ENCODE measurements at regions not wholly inside any gene's neighbourhood (a gene's known extent, or its start where the extent isn't known, plus 50 kb on each side); places are given as distances from the start of the nearest gene placed in this dataset.

- Histone ChIP-seq H3K27me3 (no peaks in the 10 kb centered on the region), H3K4me3 (replicated peaks in 1 of 3) (no peak overlapping the region), H3K4me1 (no peaks in the 10 kb centered on the region), H3K27ac (no peak overlapping the region), H3K9me3 (no peaks in the 10 kb centered on the region), H3K36me3 (no peaks in the 10 kb centered on the region)
- DNase-seq = no peak
- intact Hi-C loops (cut with DNase I) = no loop called here
- TF ChIP-seq POLR2A (IDR thresholded peaks at IDR 0.05) (no peak), CTCF (IDR thresholded peaks at IDR 0.05) (no peak)
- WGBS, 2 donors = 94 to 97% methylated on average over 2 of the region's 2 CpGs
Observed at GRCh38 chr14:38021861-38022260, 185.8 kb upstream of the SSTR1 start.

GRCh38 chr14:38022775-38023174, 184.9 kb upstream of the SSTR1 start:
- no peaks in the 10 kb centered on the region for H3K27me3 ChIP-seq
- no peak overlapping the region for H3K27ac ChIP-seq
- H3K4me1 ChIP-seq = no peaks in the 10 kb centered on the region
- 52 to 68% methylated on average over 3 of the region's 3 CpGs for WGBS, 2 donors
- no peaks in the 10 kb centered on the region for H3K36me3 ChIP-seq
- H3K9me3 ChIP-seq = no peaks in the 10 kb centered on the region
- no peak for DNase-seq
- intact Hi-C loops (cut with DNase I) = no loop called here
- H3K4me3 ChIP-seq (replicated peaks in 1 of 3) = no peak overlapping the region
- TF ChIP-seq CTCF (IDR thresholded peaks at IDR 0.05) (no peak), POLR2A (IDR thresholded peaks at IDR 0.05) (no peak)

GRCh38 chr14:38038171-38038570, 169.5 kb upstream of the SSTR1 start:
- H3K9me3 ChIP-seq = no peaks in the 10 kb centered on the region
- no peaks in the 10 kb centered on the region for H3K36me3 ChIP-seq
- H3K27ac ChIP-seq = no peak overlapping the region
- H3K27me3 ChIP-seq = no peaks in the 10 kb centered on the region
- no peak for DNase-seq
- no peak overlapping the region for H3K4me3 ChIP-seq (replicated peaks in 1 of 3)
- intact Hi-C loops (cut with DNase I) = no loop called here
- TF ChIP-seq POLR2A (IDR thresholded peaks at IDR 0.05) = no peak
- no peak for TF ChIP-seq CTCF (IDR thresholded peaks at IDR 0.05)
- H3K4me1 ChIP-seq = no peaks in the 10 kb centered on the region
- WGBS, 2 donors = 92 to 94% methylated on average over 3 of the region's 3 CpGs

GRCh38 chr14:38038986-38039385, 168.7 kb upstream of the SSTR1 start:
- Histone ChIP-seq H3K27me3 (no peaks in the 10 kb centered on the region), H3K27ac (no peak overlapping the region), H3K4me1 (no peaks in the 10 kb centered on the region), H3K36me3 (no peaks in the 10 kb centered on the region), H3K4me3 (replicated peaks in 1 of 3) (no peak overlapping the region), H3K9me3 (no peaks in the 10 kb centered on the region)
- TF ChIP-seq CTCF (IDR thresholded peaks at IDR 0.05) = no peak
- no peak for TF ChIP-seq POLR2A (IDR thresholded peaks at IDR 0.05)
- no peak for DNase-seq
- intact Hi-C loops (cut with DNase I) = no loop called here
- 72 to 76% methylated on average over 5 of the region's 5 CpGs for WGBS, 2 donors

GRCh38 chr14:38039496-38039895, 168.2 kb upstream of the SSTR1 start:
- no peak for DNase-seq
- Histone ChIP-seq H3K27me3 (no peaks in the 10 kb centered on the region), H3K4me3 (replicated peaks in 1 of 3) (no peak overlapping the region), H3K9me3 (no peaks in the 10 kb centered on the region), H3K27ac (no peak overlapping the region), H3K4me1 (no peaks in the 10 kb centered on the region), H3K36me3 (no peaks in the 10 kb centered on the region)
- TF ChIP-seq CTCF (IDR thresholded peaks at IDR 0.05) = no peak
- TF ChIP-seq POLR2A (IDR thresholded peaks at IDR 0.05) = no peak
- intact Hi-C loops (cut with DNase I) = no loop called here
- 50 to 66% methylated on average over 2 of the region's 2 CpGs for whole genome bisulfite sequencing, 2 donors
